Cerebellar cortex (tissue), 1 donor: ENCODE measurements at regions not wholly inside any gene's neighbourhood (a gene's known extent, or its start where the extent isn't known, plus 50 kb on each side); places are given as distances from the start of the nearest gene placed in this dataset.
"Not testable (repeated sequence)": the region's sequence is repeated elsewhere in the genome, so short reads cannot be mapped to it uniquely, and the experiment has no call there.

Source experiments
- DNase-seq: peaks from one replicate; pipeline ENCODE4 v3.0.0-alpha.2; 2015; ENCODE audit warnings: low spot score

DNA sequence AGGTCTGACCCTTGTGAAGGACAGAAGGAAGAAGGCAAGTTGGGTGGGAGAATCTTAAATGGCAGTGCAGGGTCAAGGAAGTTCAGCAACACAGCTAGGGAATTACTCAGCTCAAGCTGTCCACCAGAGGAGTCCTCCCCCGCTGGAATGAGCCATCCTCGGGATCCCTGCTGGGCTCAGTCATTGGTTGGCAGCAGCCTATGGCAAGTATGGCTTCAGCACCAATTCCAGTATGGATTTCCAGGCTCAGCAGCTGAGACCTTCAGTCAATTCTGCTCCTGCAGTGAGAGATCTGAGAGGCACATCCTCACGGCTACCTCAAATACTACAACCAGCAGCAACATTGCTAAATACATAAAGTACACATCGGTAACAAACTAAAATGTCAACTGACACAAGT lies 280.6 kb upstream of the PIK3R1 start:
- no peak for DNase-seq

DNA sequence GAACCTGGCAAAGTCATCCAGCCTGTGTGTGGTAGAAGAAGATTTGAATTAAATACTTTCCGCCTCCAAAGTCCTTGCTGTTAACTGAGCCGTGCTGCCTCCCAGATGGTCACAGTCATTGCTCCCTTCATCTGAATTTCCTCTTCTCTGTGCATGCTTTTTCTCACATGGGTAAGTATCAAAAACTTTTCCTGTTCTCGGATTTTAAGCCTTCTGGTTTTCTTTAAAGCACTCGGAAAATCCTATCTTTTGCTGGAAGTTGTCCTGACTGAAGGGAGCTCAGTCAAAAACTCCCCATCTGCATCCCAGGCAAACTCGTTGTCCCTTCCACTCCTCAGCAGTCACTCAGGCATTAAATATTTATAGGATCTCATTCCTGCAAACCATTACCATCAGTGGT lies 290.0 kb upstream of the PIK3R1 start:
- DNase-seq: no peak

DNA sequence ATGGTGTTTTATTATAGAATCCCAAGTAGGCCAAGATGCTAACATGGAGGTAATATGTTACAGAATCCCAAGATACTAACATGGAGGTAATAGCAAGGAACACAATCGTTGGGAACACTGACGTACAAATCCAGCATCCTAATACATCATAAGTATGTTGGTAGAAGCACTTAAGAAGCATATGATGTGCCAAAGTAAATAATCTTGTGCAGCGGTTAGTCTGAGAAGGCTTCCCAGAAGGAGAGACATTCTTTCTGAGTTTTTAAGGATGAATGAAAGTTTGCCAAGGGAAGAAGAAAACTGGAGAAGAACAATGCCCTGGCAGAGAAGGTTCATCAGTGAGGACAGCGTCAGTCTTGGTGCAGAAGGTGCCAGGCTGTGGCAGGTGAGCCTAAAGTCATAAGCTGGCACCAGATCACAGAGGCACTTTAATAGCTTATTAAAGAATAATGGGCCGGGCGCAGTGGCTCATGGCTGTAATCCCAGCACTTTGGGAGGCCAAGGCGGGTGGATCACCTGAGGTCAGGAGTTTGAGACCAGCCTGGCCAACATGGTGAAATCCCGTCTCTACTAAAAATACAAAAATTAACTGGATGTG lies 294.5 kb upstream of the PIK3R1 start:
- DNase-seq: no peak

DNA sequence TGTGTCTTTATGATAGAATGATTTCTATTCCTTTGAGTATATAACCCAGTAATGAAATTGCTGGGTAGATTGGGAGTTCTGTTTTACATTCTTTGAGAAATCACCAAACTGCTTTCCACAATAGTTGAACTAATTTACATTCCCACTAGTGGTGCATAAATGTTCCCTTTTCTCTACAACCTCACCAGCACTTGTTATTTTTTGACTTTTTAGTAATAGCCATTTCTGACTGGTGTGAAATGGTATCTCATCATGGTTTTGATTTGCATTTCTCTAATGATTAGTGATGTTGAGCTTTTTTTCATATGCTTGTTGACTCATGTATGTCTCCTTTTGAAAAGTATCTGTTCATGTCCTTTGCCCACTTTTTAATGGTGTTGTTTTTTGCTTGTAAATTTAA lies 296.0 kb upstream of the PIK3R1 start:
- not testable (repeated sequence) for DNase-seq

DNA sequence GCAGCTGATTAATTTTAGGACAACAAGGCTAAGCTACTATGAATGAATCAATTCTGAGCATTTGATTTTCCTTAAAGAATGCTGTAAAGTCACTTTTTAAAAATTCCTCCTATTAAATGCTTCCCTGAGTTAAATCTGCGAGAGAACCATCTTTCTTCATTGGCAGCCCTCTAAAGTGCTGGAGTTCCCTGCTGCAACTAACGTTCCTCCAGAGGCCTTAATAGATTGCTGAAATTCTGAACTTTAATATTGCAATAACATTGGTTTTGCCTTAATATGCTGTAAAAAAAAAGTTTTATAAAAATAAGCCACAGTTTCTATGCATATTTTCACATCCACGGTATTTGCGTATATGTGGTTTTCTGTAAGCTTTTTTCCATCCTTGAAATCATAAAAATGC lies 298.0 kb upstream of the PIK3R1 start:
- DNase-seq: no peak

DNA sequence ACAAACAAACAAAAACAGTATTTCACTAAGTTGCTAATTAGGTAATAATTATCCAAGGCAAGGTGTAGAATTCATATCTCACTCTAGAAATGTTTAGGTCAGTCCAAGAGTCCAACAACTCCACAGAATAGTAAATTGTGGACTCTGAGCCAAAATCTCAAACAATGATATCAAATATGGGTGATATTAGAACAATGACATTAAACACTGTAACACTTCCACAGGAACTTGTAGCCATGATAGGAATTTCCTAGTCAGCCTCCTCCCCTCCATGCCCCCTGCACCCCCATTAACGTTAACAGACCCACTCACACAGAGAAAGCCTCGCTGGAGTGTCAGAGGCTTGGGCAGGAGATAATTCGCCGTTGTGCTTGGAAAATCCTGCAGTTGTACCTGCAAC lies 305.0 kb upstream of the PIK3R1 start:
- DNase-seq: no peak

DNA sequence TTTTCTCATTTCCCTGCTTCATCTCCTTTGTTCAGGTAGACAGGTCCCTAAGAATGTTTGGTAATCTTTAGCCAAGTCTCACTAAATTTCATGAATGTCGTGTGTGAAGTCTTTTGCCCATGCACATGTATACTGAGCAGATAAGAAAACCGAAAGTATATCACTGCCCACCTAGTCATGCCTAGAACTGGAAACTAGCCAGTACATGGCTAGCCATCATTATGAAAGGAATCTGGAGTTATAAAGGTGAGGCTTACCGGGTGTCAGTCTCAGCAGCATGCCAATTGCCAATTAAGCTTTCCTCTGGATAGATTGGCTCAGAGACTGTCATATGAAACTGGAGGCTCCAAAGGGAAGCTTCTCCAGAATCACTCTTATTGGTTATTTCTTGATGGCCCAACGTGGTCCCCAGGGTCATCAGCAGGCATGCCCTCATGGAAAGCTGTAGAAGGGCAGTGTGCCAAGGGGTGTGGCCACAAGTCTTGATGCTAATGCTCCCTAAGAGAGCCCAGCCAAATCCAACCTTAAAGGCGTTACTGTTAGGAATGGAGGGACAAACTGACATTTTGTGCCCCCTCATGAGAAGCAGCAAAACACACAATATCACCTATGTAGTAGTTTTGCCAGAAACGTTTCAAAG lies 307.3 kb upstream of the PIK3R1 start:
- no peak for DNase-seq

DNA sequence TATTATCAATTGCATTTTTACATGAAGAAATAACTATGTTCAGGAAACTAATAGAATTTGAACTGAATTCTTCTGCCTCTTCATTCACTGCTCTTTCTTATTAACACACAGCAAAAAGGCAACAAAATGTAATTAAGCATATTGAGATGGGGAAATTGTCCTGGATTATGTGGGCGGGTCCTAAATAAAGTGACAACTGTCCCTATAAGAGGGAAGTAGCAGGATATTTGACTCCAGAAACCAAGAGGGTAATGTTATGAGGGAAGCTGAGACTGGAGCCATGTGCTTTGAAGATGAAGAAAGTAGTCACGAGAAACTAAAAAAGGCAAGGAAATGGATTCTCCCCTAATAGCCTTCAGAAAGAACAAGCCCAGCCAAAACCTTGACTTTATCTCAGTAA lies 311.2 kb upstream of the PIK3R1 start:
- DNase-seq: no peak

DNA sequence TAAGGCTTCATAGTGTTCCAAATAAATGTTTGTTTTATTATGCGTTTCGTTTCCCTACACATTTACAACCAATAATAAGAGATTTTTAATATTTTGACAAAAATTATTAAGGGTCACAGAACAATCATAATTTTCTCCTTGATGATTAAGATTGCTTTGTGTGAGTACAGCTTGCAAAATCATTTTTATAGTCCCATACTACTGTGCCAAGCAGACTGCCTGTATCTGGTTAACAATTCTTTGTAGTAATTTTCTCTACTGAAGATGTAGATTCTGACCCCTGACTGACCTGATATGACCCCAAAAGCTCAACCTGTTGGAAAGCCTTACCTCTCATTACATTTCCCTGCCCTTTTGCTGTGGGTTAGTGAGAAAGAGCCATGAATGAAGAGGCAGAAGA lies 311.9 kb upstream of the PIK3R1 start:
- no peak for DNase-seq

DNA sequence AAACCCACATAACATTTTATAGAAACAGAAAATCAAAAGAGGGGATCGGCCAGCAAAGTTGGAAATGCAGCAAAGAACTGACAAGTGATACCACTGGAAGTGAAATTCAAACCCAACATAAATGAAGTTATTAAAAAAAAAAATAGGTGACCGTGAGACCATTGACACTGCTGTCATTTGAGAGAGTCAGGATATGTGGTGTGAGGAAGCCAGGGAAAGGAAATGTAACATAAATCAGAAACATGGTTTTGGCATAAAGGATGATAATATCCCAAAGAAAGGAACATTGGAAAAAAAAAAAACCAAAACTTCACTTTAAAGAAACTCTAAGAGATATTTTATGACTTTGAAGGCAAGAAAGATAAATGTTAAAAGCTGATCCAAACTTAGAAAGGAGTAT lies 312.4 kb upstream of the PIK3R1 start:
- DNase-seq: no peak

DNA sequence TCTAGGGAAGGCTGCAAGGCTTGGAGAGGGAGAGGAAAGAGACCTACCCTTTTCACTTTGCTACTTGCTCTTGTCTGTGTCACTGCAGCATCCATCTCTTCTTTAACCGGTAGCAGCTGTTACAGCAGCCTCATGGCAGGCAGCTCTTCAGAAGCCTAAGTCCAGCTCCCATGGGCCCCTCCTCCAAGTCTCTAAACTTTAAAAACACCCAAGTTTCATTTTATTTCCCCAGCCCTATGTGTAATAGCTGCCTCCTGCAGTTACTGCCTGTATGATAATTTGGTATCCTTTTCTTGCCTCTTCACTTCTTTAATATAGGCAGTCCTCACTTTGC lies 313.1 kb upstream of the PIK3R1 start:
- no peak for DNase-seq

DNA sequence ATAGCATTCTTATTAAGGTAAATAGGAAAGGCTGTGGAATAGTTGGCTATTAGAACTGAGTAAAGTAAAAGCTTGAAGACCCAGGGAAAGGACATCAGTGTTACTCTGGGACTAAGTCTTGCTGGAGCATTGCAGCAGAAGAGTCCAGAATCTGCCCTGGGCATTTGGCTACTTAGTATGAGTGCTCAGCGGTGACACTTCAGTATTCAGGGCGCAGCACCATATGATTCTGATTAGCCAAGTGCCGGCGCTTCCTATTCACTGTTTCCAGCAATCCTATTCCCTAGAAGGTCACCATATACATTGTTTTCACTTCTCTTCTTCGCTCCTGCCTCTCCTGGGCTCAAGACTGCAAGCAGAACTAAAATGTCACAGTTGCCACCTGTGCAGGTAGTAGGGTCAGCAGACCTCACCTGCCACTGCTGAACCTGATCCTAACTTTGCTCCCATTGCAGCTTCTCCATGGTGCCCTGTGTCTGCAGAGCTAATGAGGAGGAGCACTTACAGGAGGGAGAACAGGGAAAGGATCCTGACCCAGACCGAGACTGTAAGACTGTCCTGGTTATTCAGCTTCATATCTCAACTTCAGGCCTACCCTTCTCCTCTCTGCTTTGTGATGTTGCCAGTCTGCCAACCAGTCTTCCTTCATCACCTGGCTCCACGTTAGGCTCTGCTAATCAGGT lies 313.6 kb upstream of the PIK3R1 start:
- DNase-seq: no peak

DNA sequence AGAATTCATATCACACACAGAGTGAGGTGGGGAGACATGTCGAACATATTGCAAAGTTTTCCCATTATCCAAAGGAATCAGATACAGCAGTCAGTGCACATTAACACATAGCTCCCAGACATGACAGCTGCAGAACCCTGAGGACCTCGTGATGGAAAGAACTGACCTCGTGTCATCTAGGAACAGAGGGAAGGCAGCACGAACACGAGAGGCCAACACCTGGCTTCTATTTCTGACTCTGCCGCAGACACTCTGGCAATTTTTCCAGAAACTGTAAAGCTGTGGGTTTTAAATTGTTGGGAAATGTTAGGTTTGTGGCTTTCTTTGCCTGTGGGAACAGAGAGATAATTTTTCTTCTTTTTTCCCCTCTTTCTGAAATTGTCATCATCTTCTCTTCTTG lies 315.0 kb upstream of the PIK3R1 start:
- DNase-seq: no peak

DNA sequence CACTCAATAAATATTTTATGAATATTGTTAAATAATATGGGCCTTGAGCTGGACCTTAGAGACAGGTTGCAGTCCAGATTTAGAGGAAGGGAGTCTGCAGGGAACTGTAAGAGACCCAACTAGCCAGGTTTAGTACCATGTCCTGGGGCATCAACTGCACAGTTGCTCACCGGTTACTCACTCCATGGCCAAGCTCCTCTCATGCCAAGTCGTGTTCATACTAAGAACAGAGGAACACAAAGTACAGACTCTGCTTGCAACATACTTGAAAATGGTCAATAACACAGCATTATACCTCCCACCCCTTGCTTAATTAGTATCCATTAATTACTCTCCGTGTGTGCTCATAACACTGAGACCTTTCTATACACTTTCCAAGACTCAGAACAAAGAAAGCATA lies 317.6 kb upstream of the PIK3R1 start:
- no peak for DNase-seq

DNA sequence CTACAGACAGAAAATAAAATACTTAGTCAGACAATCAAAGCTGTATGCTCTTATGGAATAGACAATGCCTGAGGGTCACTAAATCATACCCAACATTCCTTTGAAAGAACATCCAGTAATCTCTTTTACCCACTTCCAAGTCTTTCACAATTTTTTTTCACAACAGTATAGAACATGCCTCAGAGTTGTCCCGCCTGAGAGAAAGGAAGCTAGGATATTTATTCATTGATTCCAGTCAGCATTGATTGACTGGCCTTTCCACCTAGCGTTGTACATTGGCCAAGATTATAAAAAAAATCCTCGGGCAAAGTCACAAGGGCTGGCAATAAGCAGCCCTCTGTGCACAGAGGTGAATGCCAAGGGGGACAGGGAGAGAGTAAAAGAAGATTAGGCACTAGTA lies 318.1 kb upstream of the PIK3R1 start:
- DNase-seq: no peak

DNA sequence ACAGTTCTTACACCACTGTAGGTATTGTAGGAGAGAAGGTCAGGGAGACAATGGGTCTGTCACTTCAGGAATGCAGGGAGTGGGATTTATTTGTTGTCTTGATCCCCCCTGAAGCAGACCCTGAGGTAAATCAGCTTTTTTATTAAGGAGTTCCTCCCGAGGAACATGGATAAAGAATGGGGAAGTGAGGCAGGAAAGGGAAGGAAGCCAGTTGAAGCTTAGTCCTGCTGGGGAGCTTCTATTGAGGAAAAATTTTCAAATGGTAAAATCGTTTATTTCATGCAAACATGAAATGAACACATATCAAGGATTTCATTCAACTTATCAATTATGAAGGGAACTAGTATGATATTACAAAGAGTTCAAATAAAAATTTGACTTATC lies 318.6 kb upstream of the PIK3R1 start:
- no peak for DNase-seq

DNA sequence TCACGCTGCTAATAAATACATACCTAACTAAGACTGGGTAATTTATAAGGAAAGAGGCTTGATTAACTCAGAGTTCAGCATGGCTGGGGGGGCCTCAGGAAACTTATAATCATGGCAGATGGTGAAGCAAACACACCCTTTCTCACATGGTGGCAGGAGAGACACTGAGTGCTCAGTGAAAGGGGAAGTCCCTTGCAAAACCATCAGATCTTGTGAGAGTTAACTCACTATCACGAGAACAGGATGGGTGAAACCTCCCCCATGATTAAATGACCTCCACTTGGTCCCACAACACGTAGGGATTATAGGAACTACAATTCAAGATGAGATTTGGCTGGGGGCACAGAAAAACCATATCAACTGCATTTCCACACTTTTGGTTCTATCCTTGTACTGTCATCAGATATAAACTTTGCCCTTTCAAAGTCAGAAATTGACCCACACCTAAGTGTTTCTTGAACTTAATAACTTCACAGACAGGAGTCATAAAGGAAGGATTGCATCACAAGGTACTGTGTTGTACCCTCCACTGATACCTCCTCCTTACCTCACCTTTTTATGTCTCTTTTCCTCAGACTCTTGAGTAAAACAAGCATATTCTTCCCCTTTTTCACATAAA lies 319.1 kb upstream of the PIK3R1 start:
- no peak for DNase-seq

DNA sequence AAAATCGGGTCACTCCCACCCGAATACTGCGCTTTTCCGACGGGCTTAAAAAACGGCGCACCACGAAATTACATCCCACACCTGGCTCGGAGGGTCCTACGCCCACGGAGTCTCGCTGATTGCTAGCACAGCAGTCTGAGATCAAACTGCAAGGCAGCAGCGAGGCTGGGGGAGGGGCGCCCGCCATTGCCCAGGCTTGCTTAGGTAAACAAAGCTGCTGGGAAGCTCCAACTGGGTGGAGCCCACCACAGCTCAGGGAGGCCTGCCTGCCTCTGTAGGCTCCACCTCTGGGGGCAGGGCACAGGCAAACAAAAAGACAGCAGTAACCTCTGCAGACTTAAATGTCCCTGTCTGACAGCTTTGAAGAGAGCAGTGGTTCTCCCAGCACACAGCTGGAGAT lies 325.7 kb upstream of the PIK3R1 start:
- DNase-seq: not testable (repeated sequence)

DNA sequence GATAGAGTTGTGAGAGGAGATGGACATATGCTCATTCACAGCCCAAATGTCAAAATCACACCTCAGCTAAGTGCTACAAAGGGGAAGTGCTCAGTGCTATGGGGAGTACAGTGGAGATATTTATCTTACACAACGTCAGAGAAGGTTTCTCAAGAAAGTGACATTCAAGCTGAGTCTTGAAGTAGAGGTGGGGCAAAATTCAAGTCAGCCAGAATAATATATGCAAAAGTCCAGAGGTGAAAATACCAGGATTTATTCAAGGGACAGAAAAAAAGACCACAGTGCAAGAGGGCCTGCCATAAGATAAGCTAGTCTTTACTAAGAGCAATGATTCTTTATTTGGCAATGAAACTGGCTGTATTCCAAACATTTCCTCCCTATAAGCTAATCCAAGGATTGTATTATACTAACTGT lies 327.8 kb upstream of the PIK3R1 start:
- DNase-seq: no peak

DNA sequence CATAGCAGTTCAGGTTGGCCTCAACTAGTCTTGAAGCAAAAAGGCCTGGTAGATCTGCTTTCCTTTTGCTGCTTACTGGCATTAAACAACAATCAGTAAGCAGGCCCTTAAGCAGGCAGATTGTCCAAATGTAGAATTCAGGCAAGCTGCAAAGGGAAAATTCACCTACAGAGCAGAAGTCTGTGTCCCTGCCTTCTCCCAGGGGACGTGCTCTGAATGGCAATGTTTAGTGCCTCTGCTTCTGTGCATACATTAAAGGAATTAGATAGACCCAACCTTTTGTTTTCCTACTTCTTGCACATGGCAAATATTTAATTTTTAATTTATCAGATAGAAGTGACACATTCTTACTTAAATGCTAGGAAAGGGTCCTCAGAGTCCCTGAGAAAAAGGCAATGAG lies 328.8 kb upstream of the PIK3R1 start:
- no peak for DNase-seq

DNA sequence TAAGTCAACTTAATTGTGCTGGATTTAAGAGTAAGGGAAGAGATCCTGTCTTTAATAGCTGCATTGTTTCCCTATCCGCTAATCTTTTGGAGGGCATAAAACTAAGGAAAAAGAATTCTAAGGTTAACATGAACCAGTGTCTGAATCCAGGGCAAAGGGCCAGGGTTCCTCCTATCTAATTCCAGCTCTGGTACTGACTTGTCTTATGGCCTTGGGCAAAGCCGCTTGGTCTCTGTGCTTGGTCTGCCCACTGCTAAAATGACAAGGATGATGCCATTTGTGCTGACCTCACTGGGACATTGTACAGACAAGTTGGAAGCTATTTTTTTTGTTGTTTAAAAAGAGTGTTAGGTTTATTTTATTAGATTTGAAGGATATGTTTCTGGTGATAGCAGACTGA lies 334.7 kb upstream of the PIK3R1 start:
- DNase-seq: no peak

DNA sequence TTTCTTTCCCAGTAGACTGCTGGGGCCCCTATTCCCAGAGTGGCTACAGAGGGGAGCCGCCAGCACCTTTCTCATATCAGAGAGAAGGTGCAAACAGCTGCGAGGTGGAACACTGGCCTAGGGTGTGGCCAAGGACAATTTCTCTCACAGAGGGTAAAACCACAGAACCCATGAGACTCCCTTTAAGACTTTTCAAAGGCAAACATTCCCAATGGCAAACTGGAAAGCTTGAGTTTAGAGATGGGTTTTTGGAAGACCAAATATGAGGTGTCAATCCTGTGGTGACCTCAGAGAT lies 335.1 kb upstream of the PIK3R1 start:
- no peak for DNase-seq

DNA sequence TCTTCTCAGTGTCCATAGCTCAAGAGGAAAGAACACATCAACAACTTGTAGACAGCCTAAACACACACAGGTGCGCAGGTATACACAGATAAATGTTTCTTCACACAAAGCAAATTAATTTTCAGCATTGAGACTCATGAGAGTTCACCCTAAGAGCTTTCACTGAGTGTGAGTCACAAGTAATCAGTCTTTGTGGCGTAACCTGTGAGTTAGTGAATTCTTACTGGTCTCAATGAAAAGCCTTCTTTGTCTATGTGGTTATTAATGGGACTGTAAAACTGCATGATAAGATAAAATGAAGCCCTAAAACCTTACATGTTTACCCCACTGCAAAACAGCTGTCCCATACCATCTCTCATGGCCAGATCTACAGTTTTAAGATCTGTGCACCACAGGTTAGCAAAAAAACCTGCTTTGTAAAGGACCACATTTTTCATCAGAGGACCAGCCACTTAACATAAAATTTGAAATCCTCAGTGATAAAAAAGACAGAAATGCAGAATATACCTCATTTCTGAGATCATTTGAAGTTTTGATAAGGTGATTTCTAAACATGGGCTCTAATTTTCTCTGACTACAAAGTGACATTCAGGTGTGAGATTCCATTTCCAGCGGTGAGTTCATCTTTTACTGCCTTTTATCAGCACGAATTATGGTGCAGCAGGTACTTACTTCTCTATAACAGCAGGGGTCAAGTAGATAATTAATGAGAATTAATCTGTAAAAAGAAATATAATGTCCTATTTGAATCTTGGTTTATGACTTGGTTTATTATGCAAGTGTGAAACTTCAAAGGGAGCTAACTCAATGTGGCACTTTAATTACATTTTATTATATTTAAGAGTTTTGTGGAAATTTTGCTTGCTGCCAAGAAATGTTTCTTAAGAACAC lies 335.7 kb upstream of the PIK3R1 start:
- no peak for DNase-seq
